ENCODE measurements at regions not wholly inside any gene's neighbourhood (a gene's known extent, or its start where the extent isn't known, plus 50 kb on each side); places are given as distances from the start of the nearest gene placed in this dataset.
"Not testable (repeated sequence)": the region's sequence is repeated elsewhere in the genome, so short reads cannot be mapped to it uniquely, and the experiment has no call there.

DNA sequence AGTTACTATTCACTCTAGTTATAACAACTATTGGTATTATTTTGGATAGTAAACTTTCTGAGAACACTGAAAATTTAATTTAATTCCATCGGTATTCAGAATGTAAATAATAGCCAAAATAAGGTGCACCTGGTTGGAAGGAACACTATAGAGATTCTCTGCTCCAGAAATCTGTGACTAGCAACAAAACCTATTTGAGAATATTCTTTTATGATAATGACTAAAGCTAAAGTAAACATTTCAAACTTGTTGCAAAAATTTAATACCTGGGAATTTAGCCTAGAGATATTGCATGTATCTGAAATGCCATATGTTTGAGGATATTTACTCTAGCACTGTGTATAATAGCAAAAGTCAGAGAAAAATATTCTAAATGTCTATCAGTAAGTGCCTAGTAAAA is 144.1 kb downstream of the PLK2 start:
- TF ChIP-seq, protein P1, sequence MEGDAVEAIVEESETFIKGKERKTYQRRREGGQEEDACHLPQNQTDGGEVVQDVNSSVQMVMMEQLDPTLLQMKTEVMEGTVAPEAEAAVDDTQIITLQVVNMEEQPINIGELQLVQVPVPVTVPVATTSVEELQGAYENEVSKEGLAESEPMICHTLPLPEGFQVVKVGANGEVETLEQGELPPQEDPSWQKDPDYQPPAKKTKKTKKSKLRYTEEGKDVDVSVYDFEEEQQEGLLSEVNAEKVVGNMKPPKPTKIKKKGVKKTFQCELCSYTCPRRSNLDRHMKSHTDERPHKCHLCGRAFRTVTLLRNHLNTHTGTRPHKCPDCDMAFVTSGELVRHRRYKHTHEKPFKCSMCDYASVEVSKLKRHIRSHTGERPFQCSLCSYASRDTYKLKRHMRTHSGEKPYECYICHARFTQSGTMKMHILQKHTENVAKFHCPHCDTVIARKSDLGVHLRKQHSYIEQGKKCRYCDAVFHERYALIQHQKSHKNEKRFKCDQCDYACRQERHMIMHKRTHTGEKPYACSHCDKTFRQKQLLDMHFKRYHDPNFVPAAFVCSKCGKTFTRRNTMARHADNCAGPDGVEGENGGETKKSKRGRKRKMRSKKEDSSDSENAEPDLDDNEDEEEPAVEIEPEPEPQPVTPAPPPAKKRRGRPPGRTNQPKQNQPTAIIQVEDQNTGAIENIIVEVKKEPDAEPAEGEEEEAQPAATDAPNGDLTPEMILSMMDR (IDR thresholded peaks at IDR 0.05; ENCODE audit: low read depth, low read length): no peak
- TF ChIP-seq POLR2A (IDR thresholded peaks at IDR 0.05; ENCODE audit: extremely low read depth, insufficient read length): no peak
- TF ChIP-seq MYC (IDR thresholded peaks at IDR 0.05; ENCODE audit: low read depth, low read length): no peak
- TF ChIP-seq, protein P2, sequence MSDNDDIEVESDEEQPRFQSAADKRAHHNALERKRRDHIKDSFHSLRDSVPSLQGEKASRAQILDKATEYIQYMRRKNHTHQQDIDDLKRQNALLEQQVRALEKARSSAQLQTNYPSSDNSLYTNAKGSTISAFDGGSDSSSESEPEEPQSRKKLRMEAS (IDR thresholded peaks at IDR 0.05; ENCODE audit: low read depth, low read length): no peak
- no peak for DNase-seq (ENCODE audit: low read depth)
- no peak overlapping the region for H3K4me3 ChIP-seq (ENCODE audit: low read depth, low read length)

DNA sequence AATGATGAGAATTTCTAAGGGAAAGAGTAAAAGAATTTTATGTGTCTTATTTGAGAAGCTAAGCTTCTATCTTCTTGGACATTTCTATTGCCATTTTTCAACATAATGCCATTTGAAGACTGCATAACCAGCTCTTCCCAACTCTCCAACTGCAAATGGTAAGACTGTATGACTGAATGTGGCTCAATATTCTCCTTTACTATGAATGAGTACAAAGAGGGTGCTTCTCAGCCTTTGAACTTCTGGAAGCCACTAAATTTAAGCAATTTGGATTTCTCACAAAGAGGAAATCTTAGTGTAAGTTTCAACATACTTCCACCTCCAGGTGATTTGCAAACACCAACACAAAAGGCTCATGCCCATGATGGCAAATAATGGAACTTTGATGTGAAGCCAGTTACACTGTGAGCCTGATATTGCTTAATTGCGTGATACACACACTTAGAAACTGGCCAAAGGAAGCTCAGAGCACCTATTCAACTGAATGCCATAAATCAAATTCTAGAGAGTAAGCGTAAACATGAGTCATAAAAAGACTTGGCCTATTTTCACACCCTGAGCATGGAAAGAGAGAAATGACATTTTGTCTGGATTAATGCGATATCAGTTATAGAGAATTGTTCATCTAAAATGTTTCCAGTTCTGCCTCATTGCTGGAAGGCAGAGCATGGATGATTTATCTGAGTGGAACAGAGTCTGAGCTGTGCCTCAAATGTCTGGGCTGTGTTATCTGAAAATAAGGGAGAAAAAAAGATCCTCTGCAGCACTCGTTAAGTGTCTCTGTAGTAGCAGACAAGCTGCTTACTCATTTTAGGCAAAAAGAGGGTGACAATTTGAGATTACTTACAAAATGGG is 145.3 kb downstream of the PLK2 start:
- no peak for TF ChIP-seq POLR2A (IDR thresholded peaks at IDR 0.05; ENCODE audit: extremely low read depth, insufficient read length)
- TF ChIP-seq, protein P1 (IDR thresholded peaks at IDR 0.05; ENCODE audit: low read depth, low read length): no peak
- no peak overlapping the region for H3K4me3 ChIP-seq (ENCODE audit: low read depth, low read length)
- DNase-seq (ENCODE audit: low read depth): no peak

DNA sequence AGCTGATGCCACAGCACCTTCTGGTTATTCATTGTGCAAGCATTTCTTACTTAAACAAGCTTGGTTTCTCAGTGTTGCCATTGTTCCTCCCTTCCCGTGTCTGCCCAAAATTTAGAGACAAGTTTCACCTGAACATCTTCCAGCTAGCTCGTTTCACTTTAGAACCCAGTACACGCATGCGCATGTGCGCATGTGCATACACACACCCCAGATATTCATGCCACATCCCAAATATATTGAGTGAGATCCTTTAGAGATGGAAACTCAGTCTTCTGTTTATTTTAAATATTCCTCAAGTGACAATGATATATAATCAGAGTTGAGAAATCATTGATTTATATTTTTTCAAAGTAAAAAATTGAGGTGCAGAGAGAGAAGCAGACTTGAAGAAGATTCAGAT is 147.6 kb downstream of the PLK2 start:
- DNase-seq (ENCODE audit: low read depth): no peak
- TF ChIP-seq, protein P1 (IDR thresholded peaks at IDR 0.05; ENCODE audit: low read depth, low read length): no peak
- TF ChIP-seq, protein P2 (IDR thresholded peaks at IDR 0.05; ENCODE audit: low read depth, low read length): no peak
- TF ChIP-seq POLR2A (IDR thresholded peaks at IDR 0.05; ENCODE audit: extremely low read depth, insufficient read length) (no peak), MYC (IDR thresholded peaks at IDR 0.05; ENCODE audit: low read depth, low read length) (no peak)
- no peak overlapping the region for H3K4me3 ChIP-seq (ENCODE audit: low read depth, low read length)

DNA sequence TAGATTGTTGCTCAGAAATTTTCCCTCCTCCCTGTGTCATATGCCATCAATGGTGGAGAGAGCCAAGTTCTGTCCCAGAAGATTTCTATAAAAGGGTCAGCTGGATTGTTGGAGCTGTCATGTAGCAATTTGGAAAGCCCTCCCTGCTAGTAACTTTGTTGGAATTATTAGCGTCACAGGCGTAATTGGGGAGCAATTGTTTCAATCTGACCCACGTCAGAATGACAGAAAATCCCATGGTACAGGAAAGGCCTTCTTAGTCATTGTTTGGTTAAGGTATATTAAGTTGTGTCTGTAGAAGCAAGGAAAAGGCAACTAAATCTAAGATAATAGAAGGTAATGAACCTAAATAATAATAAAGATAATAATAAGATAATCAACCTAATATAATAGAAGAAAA is 148.4 kb downstream of the PLK2 start:
- no peak for DNase-seq (ENCODE audit: low read depth)
- no peak overlapping the region for H3K4me3 ChIP-seq (ENCODE audit: low read depth, low read length)
- TF ChIP-seq, protein P2 (IDR thresholded peaks at IDR 0.05; ENCODE audit: low read depth, low read length): no peak
- TF ChIP-seq, protein P1 (IDR thresholded peaks at IDR 0.05; ENCODE audit: low read depth, low read length): no peak
- TF ChIP-seq MYC (IDR thresholded peaks at IDR 0.05; ENCODE audit: low read depth, low read length) (no peak), POLR2A (IDR thresholded peaks at IDR 0.05; ENCODE audit: extremely low read depth, insufficient read length) (no peak)

DNA sequence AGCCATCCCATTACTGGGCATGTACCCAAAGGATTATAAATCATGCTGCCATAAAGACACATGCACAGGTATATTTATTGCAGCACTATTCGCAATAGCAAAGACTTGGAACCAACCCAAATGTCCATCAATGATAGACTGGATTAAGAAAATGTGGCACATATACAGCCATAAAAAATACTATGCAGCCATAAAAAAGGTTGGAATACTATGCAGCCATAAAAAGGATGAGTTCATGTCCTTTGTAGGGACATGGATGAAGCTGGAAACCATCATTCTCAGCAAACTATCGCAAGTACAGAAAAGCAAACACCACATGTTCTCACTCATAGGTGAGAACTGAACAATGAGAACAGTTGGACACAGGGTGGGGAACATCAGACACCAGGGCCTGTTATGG is 151.5 kb downstream of the PLK2 start:
- DNase-seq (ENCODE audit: low read depth); H3K4me3 ChIP-seq (ENCODE audit: low read depth, low read length): not testable (repeated sequence)

DNA sequence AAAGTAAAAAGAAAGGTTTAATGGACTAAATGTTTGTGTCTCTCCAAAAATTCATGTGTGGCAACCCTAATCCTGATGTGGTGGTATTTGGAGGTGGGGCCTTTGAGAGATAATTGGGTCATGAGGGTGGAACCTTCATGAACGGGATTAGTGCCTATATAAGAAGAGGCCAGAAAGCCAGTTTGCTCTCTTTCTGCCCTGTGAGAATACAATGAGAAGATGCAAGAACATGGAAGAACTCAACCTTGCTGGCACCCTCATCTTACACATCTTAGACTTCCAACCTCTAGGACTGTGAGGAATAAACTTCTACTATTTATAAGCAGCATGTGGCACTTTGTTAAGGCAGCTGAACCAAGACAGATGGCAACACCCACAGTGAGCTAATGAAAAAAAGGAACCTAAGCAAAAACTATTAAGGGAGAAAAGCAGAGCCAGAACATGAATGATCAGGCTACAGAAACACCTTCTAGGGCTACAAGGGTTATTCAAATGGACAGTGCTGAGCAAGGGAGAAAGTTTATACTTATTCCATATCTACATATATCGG is 159.5 kb downstream of the PLK2 start:
- H3K4me3 ChIP-seq (ENCODE audit: low read depth, low read length): no peak overlapping the region
- no peak for DNase-seq (ENCODE audit: low read depth)
- TF ChIP-seq, protein P1 (IDR thresholded peaks at IDR 0.05; ENCODE audit: low read depth, low read length): no peak
- no peak for TF ChIP-seq MYC (IDR thresholded peaks at IDR 0.05; ENCODE audit: low read depth, low read length)
- TF ChIP-seq POLR2A (IDR thresholded peaks at IDR 0.05; ENCODE audit: extremely low read depth, insufficient read length): no peak
- TF ChIP-seq, protein P2 (IDR thresholded peaks at IDR 0.05; ENCODE audit: low read depth, low read length): no peak
